Right atrium auricular region (tissue), 2 donors: ENCODE measurements at regions not wholly inside any gene's neighbourhood (a gene's known extent, or its start where the extent isn't known, plus 50 kb on each side); places are given as distances from the start of the nearest gene placed in this dataset.

Experiments used
- DNase-seq: peaks from one replicate; pipeline ENCODE4 v3.0.0-alpha.2; 2019; ENCODE audit warnings: low spot score
- H3K27ac ChIP-seq, 2 donors: fragments of 200-600 bp; sonication (generic); 1 replicate in 1 of 2; 2 replicates in 1 of 2; pipeline ENCODE4 v1.5.1; 2016 to 2019
- H3K27me3 ChIP-seq, 2 donors: fragments of 200-600 bp; sonication (generic); one replicate each; pipeline versions ENCODE4 v1.5.1 to v1.6.0; 2017 to 2019
- H3K36me3 ChIP-seq: fragments of 200-600 bp; sonication (generic); one replicate; pipeline ENCODE4 v1.5.1; 2016
- H3K4me1 ChIP-seq, 2 donors: fragments of 200-600 bp; sonication (generic); one replicate each; pipeline versions ENCODE4 v1.5.1 to v1.6.0; 2017 to 2019
- H3K4me3 ChIP-seq, 2 donors: fragments of 200-600 bp; sonication (generic); 1 replicate in 1 of 2; 2 replicates in 1 of 2; pipeline ENCODE4 v1.5.1; 2017 to 2019; ENCODE audit warnings: mild to moderate bottlenecking in 1 of 2, moderate library complexity in 1 of 2
- H3K9me3 ChIP-seq, 2 donors: fragments of 200-600 bp; sonication (generic); one replicate each; pipeline ENCODE4 v1.5.1; 2019
- CTCF ChIP-seq, 2 donors: fragments of 200-600 bp; sonication (generic); IDR thresholded peaks; one replicate each; pipeline ENCODE4 v1.5.1; 2019; ENCODE audit warnings: antibody characterized with exemption in 2 of 2

DNA sequence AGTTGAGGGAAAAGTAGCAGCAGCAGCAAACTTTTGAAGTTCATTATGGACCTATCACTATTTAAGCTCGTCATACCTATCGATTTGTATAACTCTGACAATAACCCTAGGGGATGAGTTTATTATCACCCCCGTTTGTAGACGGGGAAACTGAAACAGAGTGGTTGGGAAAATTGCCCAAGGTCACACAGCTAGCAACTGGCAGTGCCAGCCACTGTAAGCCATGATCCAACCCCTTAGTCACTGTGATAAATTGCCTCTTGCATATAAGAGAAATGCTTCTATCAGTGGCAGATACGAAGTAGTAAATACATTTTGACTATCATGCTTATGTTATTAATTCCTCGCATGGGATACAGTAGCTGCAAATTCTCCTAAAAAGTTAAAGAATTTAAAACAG lies 73.3 kb upstream of the ATP10B start:
- no peak for DNase-seq
- no peak overlapping the region for H3K27ac ChIP-seq
- no peak for TF ChIP-seq CTCF (IDR thresholded peaks at IDR 0.05)
- no peaks in the 10 kb centered on the region for H3K4me1 ChIP-seq
- H3K36me3 ChIP-seq: no peaks in the 10 kb centered on the region
- no peak overlapping the region for H3K4me3 ChIP-seq
- H3K9me3 ChIP-seq: no peaks in the 10 kb centered on the region
- no peaks in the 10 kb centered on the region for H3K27me3 ChIP-seq

DNA sequence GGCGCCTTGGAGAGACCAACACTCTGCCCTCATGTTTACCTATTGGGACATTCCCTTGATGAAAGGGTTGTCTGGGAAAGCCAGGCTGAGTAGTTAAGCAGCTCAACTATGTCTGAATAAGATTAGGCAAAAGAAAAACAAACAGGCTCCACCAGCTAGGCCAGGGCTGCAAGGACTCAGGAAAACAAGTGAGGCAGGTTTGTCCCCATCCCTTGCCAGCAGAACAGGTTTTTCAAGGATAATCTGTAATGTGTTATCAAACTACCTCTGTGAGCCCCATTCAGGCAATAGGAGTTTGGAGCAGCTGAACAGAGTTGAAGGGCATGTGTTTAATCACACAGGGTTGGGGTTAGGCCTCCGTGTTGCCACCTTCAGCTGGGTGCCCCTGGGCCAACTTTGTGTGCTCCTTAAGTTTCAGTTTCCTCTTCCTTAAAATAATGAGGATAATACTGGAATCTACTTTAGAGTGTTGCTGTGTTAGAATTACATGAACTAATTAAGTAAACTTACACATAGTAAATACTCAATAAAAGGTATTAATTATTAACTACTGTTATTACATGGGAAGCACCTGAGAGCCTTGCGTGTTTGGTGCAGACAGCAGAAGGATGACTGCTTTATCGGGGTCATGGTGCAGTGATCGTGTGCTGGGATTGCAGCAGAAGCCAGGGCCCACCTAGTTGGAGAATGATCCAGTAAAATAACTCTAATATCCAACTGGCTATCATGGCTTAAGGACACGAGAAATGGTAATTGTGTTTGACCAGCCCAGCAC lies 72.1 kb upstream of the ATP10B start:
- DNase-seq: no peak
- Histone ChIP-seq H3K4me1 (no peaks in the 10 kb centered on the region), H3K36me3 (no peaks in the 10 kb centered on the region), H3K27me3 (no peaks in the 10 kb centered on the region), H3K9me3 (no peaks in the 10 kb centered on the region), H3K27ac (no peak overlapping the region), H3K4me3 (no peak overlapping the region)
- TF ChIP-seq CTCF (IDR thresholded peaks at IDR 0.05): no peak

DNA sequence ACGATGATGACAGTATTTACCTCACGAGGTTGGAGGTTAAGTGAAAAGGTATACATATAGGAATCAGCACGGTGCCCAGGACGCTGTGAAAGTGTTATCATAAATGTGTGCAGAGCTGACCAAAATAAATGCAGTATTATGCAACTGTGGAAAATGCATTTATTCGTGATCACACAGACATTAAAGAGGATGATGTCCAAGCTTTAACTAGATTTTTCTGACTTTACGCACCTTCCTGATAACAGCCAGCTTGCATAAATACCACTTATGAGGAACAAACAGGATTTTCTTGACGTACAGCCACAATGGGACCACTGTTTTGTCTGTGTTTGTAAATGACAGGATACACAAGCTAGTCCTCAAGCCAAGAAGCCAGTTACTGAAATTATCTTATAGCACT lies 71.4 kb upstream of the ATP10B start:
- H3K36me3 ChIP-seq: no peaks in the 10 kb centered on the region
- H3K27me3 ChIP-seq: no peaks in the 10 kb centered on the region
- no peaks in the 10 kb centered on the region for H3K9me3 ChIP-seq
- no peak overlapping the region for H3K4me3 ChIP-seq
- H3K27ac ChIP-seq: no peak overlapping the region
- no peaks in the 10 kb centered on the region for H3K4me1 ChIP-seq
- TF ChIP-seq CTCF (IDR thresholded peaks at IDR 0.05): no peak
- DNase-seq: no peak

GRCh38 chr5:160922311-160922710 lies 70.3 kb upstream of the ATP10B start:
- no peak overlapping the region for H3K27ac ChIP-seq
- H3K4me1 ChIP-seq: no peaks in the 10 kb centered on the region
- DNase-seq: no peak

GRCh38 chr5:160921423-160922285 lies 69.6 kb upstream of the ATP10B start:
- Histone ChIP-seq H3K27me3 (no peaks in the 10 kb centered on the region), H3K4me3 (no peak overlapping the region), H3K27ac (no peak overlapping the region), H3K36me3 (no peaks in the 10 kb centered on the region), H3K9me3 (no peaks in the 10 kb centered on the region), H3K4me1 (no peaks in the 10 kb centered on the region)
- DNase-seq: no peak
- TF ChIP-seq CTCF (IDR thresholded peaks at IDR 0.05): no peak

More at GRCh38 chr5:160922311-160922710, 70.3 kb upstream of the ATP10B start:
- Histone ChIP-seq H3K9me3 (no peaks in the 10 kb centered on the region), H3K36me3 (no peaks in the 10 kb centered on the region), H3K27me3 (no peaks in the 10 kb centered on the region), H3K4me3 (no peak overlapping the region)
- no peak for TF ChIP-seq CTCF (IDR thresholded peaks at IDR 0.05)
